HG03103 (cell line): ENCODE measurements at regions not wholly inside any gene's neighbourhood (a gene's known extent, or its start where the extent isn't known, plus 50 kb on each side); places are given as distances from the start of the nearest gene placed in this dataset.

Experiments
- ATAC-seq: cut with Tn5 transposase; IDR thresholded peaks from one replicate; pipeline ENCODE4 v1.9.1; 2021; ENCODE audit warnings: low read depth; ENCODE audit not compliant: unreplicated experiment

DNA sequence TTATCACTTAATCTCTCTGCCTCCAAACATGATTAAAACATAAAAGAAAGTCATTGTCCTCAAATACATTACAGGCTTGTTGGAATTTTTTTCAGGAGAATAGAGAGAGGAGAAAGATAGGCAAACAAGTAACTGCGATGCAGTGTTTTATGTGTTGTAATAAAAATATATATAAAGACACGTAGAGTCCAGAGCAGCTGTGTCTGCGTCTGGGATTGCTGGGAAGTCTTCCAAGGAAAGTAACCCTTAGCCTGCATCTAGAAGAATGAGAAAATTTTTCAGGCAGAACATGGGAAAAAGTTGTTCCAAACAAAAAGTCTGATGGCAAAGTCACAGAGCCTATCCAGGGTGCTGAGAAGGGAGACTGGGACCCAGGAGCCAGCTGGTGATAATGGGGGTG, 91.8 kb upstream of the ST6GAL2 start:
- ATAC-seq: no peak

GRCh38 chr2:106978647-106979046, 92.7 kb upstream of the ST6GAL2 start:
- no peak for ATAC-seq

- ATAC-seq: no peak
Observed at GRCh38 chr2:106981491-106981890, 95.5 kb upstream of the ST6GAL2 start.

DNA sequence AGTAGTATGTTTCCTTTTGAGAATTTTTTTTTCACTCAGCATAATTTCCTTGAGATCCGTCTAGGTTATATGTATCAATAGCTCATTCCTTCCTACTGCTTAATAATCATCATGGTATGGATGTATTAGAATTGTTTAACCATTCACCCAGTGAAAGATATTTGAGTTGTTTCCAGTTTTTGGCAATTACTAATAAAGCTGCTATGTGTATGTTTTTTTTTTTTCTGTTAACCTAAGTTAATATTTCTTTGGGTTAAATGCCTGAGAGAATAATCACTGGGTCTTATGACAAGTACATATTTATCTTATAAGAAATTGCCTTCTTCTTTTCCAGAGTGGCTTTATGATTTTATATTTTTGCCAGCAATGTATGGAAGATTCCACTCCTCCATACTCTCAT, 96.4 kb upstream of the ST6GAL2 start:
- no peak for ATAC-seq

DNA sequence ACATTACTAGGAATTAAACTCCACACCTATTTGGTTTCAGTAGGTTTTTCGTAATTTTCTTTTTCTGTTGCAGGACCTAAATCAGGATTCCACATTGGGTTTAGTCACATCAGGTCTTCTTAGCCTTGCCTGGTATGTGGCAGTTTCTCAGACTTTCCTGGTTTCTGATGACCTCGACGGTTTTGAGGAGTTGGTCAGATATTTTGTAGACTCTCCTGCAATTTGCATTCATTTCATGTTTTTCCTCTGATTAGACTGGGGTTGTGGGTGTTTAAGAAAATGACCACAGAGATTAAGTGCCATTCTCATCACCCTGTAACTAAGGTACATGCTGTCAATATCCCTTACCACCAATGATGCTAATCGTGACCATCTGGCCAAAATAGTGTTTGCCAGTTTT, 97.3 kb upstream of the ST6GAL2 start:
- no peak for ATAC-seq

- no peak for ATAC-seq
Observed at GRCh38 chr2:106988361-106988760, 102.4 kb upstream of the ST6GAL2 start.

DNA sequence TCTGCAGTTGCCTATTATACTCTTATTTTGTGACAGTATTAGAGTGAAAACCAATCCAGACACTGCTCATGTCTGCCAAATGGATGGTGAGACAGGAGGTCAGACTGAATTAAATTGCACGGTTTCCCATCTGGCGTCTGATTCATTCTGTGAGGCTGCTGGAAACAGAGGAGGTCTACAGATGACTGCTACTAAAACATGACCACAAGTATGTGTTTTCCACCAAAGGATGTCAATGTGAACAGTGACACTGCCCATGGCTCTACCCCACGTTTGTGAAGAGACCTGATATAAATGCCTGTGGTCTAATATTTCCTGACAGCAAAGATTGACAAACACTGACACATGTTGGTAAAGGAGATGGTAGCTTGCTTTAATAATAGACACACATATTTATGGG, 104.3 kb upstream of the ST6GAL2 start:
- ATAC-seq: no peak

DNA sequence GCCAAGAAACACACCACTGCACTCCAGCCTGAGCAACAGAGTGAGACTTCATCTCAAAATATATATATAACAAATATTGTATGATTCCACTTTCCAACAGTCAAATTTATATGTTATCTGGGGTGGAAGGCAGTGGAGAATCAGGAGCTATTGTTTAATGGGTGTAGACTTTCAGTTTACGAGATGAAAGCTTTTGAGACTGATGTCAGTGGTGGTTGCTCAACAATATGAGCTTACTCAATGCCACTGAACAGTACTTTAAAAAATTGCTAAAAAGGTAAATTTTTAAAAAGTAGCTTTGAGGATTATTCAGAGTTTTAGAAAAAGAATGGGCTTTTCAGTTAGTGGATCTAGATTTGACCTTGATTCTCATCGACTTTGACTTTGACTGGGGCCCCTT, 105.9 kb upstream of the ST6GAL2 start:
- no peak for ATAC-seq

DNA sequence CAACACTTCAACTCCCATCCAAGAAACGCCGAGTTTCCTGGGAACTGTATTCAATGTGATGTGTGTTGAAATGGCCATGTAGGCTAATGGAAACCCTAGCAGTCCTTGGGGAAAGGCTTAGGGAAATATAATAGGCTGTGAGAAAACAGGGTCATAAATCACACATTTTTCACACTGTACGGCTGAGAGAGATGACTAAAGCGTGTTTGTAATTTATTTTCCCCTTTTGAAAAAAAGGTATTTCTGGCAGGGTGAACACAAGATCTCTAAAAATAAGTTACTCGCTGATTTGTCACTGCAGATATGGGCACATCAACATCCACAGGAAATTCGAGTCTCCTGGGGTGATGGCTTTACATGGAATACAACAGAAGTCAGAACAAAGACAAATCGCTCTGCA, 109.6 kb upstream of the ST6GAL2 start:
- ATAC-seq: no peak

GRCh38 chr2:106996171-106996769, 110.3 kb upstream of the ST6GAL2 start:
- no peak for ATAC-seq

DNA sequence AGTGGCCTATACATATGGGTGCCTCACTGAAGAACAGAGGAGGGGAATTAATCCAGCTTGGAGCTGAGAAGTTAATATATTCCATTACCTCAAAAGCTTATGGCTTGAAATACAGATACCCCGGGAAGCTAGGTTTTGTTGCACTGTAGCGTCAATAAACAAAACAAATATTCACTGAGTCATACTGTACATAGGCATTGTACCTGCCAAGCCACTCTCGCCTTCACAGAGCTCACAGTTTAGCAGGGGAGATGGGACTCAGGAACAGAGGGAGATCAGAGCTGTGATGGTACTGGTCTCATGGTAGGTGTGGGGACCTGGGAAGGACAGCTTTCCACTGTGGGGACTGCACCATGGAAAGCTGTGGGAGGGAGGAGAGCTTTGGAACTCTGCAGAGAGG, 111.2 kb upstream of the ST6GAL2 start:
- ATAC-seq: no peak

GRCh38 chr2:107001062-107001461, 115.1 kb upstream of the ST6GAL2 start:
- ATAC-seq: no peak

- no peak for ATAC-seq
Observed at GRCh38 chr2:107001551-107001950, 115.6 kb upstream of the ST6GAL2 start.

DNA sequence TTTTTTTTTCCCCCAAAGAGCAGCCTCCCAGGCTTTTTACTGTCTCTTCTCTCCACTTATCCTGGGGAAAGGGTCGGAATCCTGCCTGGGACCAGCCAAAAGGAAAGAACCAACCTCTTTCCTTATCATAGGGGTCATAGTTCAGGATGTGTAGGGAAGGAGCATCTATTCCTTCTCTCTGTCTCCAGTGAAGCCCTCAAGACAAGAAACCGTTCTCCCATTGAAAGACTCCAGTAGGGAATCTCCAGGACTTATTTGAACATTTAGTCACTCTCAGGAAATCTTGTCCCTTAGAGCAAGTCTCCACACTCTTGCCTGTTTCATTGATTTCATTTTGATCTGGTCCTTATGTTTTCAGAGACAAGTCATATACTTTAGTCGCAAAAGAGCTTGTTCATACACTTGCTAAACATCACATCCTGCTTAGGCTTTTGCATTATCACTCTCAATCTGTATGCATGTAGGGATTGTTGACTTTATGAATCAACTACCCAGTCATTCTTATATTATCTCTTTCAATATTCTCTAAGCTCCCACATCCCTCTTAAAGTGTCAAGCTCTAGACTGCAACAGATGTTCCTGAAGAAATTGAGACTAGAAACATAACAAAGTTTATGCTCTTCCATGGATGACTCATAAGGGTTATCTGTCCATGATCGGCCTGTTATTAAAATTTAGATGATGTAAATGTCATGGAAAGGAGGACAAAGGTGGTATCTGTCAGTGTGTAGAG, 116.2 kb upstream of the ST6GAL2 start:
- no peak for ATAC-seq

DNA sequence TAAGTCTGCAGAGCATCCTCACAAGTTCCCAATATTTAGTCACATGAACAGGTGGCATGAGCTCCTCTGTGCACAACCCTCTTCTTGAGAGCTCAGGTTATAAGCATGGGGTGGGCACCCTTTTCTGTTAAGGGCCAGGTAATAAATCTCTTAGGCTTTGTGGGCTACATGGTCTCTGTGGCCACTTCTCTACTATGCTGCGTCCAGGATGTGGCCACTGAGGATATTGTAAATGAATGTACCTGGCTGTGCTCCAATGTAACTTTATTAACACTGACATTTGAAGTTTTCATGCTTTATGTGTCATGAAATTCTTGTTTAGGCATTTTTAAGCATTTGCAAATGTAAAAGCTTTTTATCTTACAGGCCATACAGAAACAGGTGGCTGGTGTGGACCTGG, 116.8 kb upstream of the ST6GAL2 start:
- no peak for ATAC-seq

DNA sequence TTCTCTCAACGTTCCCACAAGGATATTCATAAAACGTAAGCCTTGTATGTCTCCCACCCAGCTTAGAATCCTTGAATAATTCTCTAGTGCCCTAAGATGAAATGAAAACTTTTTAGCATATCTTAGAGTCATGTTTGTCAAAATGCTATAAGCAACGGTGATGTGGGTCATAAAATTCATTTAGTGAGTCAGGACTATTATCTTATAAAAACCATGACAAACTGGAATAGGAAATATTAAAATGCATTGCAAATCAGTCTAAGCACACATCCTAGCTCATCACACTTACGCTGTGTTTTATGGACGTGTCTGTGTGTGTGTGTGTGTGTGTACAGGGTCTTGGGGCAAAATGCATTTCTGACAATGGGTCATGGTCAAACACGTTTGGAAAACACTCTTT, 119.9 kb upstream of the ST6GAL2 start:
- ATAC-seq: no peak

- ATAC-seq: no peak
Observed at GRCh38 chr2:107006836-107007235, 120.9 kb upstream of the ST6GAL2 start.

- ATAC-seq: no peak
Observed at GRCh38 chr2:107007927-107008326, 122.0 kb upstream of the ST6GAL2 start.

DNA sequence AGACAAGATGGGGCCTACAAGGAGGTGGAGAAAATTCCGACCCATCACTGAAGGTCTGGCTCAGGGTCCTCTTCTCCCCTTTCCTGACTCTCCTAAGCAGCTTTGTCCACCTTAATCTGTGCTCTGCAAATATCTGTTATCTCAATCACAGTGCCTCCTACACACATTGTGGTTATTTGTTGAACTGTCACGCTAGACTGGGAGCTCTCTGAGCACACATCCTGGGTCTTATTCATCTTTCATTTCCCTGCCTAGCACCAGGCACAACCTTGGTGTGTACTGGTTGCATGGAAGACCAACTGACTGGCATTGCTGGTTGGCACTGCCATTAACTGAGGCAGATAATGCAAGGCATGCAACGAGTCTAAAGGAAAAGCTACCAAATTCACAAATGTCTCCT, 122.9 kb upstream of the ST6GAL2 start:
- ATAC-seq: no peak

DNA sequence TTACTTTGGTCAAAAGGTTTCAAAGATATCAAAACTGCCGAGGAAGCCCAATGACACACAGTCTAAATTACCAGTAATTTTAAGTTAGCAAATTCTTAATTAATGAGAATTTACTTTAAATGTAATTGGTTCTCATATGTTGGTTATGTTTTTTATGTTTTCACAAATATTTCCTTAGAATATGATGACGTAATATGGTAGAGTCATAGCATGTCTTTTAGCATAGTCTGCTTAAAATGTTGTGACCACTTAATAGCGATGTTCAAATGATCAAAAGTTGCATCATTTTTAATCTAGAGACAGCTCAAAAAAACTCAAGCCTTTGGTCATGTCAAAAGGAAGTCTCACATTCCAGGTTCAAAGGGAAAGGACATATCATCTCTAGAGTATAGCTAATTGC, 123.3 kb upstream of the ST6GAL2 start:
- ATAC-seq: no peak

DNA sequence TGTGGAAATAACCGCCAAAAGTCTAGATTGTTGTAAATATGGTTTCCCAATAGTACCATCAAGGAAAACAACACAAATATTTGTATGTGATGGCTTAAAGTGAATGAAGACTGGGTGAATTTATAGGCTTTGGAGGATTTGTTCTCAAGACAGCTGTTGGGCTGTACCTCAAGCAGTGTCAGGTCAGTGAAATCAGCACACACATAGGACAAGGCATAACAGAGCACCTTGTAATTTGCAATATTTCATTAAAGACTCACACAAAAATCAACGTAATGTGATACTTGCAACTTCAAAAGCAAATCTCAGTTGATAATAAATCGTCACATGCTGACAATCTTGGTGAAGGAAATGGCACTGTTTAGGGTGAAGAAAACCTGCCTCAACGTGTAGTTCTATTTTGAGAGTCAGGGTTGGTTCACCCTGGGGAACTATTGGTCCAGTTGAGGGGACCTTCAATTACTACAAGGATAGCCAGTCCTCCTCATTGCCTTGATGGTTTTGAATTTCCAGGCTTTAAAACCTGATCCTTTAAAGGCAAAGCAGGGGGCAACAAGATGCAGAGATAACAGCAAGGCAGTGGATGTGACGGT, 126.8 kb upstream of the ST6GAL2 start:
- no peak for ATAC-seq

DNA sequence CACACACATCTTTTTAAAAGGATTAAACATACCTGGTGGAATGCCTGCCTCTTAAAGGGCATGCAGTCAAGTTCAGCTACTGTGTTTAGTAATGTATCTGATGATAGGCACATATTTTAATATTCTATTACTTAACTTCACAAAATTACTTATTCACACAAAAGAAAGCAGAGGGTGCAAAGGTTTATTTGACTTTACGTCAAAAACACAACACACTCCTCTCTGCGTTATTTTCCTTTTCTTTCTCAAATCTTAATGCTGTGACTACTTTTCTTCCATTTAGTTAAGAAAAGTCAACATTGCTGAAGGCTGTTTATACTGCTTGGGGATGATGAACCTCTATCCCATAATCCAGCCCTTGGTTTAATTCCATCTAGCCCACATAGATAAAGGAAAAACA, 127.9 kb upstream of the ST6GAL2 start:
- ATAC-seq: no peak
